AG04449 (cell line): ENCODE measurements at regions not wholly inside any gene's neighbourhood (a gene's known extent, or its start where the extent isn't known, plus 50 kb on each side); places are given as distances from the start of the nearest gene placed in this dataset.

Experiments
- CTCF ChIA-PET: fragments of 350-600 bp; formaldehyde crosslinking; extraction: SDS; loops from one replicate; lab custom pipeline; 2021; ENCODE audit warnings: antibody characterized with exemption; lab: Yijun Ruan, JAX
- POLR2A ChIA-PET: fragments of 400-600, 350-600 bp; formaldehyde crosslinking; extraction: SDS; loops from one replicate; lab custom pipeline; 2020; ENCODE audit warnings: antibody characterized with exemption, inconsistent platforms; lab: Yijun Ruan, JAX
- DNase-seq: peaks from one replicate; pipeline ENCODE4 v3.0.0-alpha.2; 2010; ENCODE audit warnings: low read depth, low spot score
- H3K4me3 ChIP-seq: 2 replicates; pipeline ENCODE4 v1.5.1; 2011; ENCODE audit warnings: low read depth, mild to moderate bottlenecking, control low read depth, low read length
- CTCF ChIP-seq: IDR thresholded peaks from one replicate; pipeline ENCODE4 v1.5.1; 2011; ENCODE audit warnings: mild to moderate bottlenecking, moderate library complexity, low read length, control low read depth, inconsistent platforms; ENCODE audit not compliant: insufficient read depth; ENCODE audit errors: missing control alignments

GRCh38 chr10:8137726-8138125 is 83.2 kb downstream of the GATA3 start:
- POLR2A ChIA-PET: no interaction called here
- H3K4me3 ChIP-seq: no peak overlapping the region
- no peak for TF ChIP-seq CTCF
- no peak for DNase-seq
- CTCF ChIA-PET: no interaction called here

- TF ChIP-seq CTCF: no peak
- no peak overlapping the region for H3K4me3 ChIP-seq
- POLR2A ChIA-PET: no interaction called here
- CTCF ChIA-PET: no interaction called here
- no peak for DNase-seq
Observed at GRCh38 chr10:8138471-8138870, 84.0 kb downstream of the GATA3 start.

- CTCF ChIA-PET: no interaction called here
Observed at GRCh38 chr10:8144496-8144895, 90.0 kb downstream of the GATA3 start.

GRCh38 chr10:8146650-8147049 is 92.2 kb downstream of the GATA3 start:
- no peak for TF ChIP-seq CTCF
- CTCF ChIA-PET: no interaction called here
- POLR2A ChIA-PET: no interaction called here

More at GRCh38 chr10:8144496-8144895, 90.0 kb downstream of the GATA3 start:
- H3K4me3 ChIP-seq: no peak overlapping the region
- no peak for TF ChIP-seq CTCF
- DNase-seq: no peak
- POLR2A ChIA-PET: no interaction called here

GRCh38 chr10:8149991-8150390 is 95.5 kb downstream of the GATA3 start:
- ChIA-PET CTCF (no interaction called here), POLR2A (no interaction called here)
- TF ChIP-seq CTCF: no peak
- H3K4me3 ChIP-seq: no peak overlapping the region
- DNase-seq: no peak

More at GRCh38 chr10:8146650-8147049, 92.2 kb downstream of the GATA3 start:
- H3K4me3 ChIP-seq: no peak overlapping the region
- DNase-seq: no peak

GRCh38 chr10:8150401-8150905 is 96.0 kb downstream of the GATA3 start:
- ChIA-PET CTCF (no interaction called here), POLR2A (no interaction called here)
- DNase-seq: no peak
- no peak overlapping the region for H3K4me3 ChIP-seq
- no peak for TF ChIP-seq CTCF
